ENCODE measurements at regions not wholly inside any gene's neighbourhood (a gene's known extent, or its start where the extent isn't known, plus 50 kb on each side); places are given as distances from the start of the nearest gene placed in this dataset.

DNA sequence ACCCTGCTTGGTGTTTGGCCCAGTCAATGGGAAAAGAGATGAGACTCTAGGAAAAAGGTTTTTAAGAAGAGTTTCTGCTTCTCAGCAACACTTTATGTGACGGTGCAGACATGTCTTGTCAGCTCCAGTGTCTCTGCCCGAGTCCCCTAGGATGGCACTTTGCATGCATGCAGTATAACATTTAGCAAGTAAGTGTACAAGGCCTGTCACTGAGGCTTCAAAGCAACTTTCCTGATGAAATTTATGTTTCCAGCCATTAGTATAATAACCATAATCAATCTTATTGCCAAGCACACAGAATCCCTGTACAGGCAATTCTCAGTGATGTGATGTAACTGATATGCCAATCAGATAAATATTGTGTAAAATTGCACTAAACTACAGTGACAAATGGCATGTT is 248.1 kb upstream of the PLET1 start:
- peaks cover 29% of the 10 kb centered on the region for H3K27me3 Mint-ChIP-seq (ENCODE audit: low read depth)
- no peak for DNase-seq (ENCODE audit: low spot score in 2 of 2, unreplicated experiment in 2 of 2)
- no peaks in the 10 kb centered on the region for H3K36me3 Mint-ChIP-seq
- H3K4me3 Mint-ChIP-seq, result no peak overlapping the region
- no peak overlapping the region for H3K27ac Mint-ChIP-seq
- peaks cover 24% of the 10 kb centered on the region for H3K4me1 Mint-ChIP-seq
- TF ChIP-seq, protein P1, sequence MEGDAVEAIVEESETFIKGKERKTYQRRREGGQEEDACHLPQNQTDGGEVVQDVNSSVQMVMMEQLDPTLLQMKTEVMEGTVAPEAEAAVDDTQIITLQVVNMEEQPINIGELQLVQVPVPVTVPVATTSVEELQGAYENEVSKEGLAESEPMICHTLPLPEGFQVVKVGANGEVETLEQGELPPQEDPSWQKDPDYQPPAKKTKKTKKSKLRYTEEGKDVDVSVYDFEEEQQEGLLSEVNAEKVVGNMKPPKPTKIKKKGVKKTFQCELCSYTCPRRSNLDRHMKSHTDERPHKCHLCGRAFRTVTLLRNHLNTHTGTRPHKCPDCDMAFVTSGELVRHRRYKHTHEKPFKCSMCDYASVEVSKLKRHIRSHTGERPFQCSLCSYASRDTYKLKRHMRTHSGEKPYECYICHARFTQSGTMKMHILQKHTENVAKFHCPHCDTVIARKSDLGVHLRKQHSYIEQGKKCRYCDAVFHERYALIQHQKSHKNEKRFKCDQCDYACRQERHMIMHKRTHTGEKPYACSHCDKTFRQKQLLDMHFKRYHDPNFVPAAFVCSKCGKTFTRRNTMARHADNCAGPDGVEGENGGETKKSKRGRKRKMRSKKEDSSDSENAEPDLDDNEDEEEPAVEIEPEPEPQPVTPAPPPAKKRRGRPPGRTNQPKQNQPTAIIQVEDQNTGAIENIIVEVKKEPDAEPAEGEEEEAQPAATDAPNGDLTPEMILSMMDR (IDR thresholded peaks at IDR 0.05; ENCODE audit: unreplicated experiment), result no peak
- no peaks in the 10 kb centered on the region for H3K9me3 Mint-ChIP-seq

DNA sequence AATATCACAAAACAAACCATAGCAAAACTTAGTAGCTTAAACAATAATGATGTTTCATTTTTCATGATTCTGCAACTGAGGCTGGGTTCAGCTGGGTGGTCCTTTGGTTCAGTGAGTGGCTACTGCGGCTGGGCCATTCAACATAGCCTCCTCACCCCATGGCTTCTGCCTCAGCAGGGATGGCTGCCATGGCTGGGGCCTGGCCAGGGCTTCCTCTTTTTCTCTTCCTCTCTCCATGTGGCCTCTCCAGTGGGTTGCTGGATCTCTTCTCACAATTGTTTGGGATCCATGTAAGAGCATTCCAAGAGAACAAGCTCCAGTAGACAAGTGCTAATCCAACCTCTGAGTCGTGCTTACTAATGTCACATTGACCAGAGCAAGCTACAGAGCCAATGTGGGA is 248.6 kb upstream of the PLET1 start:
- no peak for DNase-seq (ENCODE audit: low spot score in 2 of 2, unreplicated experiment in 2 of 2)
- no peaks in the 10 kb centered on the region for H3K36me3 Mint-ChIP-seq
- H3K27ac Mint-ChIP-seq, result no peak overlapping the region
- no peak overlapping the region for H3K4me3 Mint-ChIP-seq
- H3K9me3 Mint-ChIP-seq, result no peaks in the 10 kb centered on the region
- peaks cover 30% of the 10 kb centered on the region for H3K27me3 Mint-ChIP-seq (ENCODE audit: low read depth)
- peaks cover 25% of the 10 kb centered on the region for H3K4me1 Mint-ChIP-seq
- TF ChIP-seq, protein P1 (IDR thresholded peaks at IDR 0.05; ENCODE audit: unreplicated experiment), result no peak

DNA sequence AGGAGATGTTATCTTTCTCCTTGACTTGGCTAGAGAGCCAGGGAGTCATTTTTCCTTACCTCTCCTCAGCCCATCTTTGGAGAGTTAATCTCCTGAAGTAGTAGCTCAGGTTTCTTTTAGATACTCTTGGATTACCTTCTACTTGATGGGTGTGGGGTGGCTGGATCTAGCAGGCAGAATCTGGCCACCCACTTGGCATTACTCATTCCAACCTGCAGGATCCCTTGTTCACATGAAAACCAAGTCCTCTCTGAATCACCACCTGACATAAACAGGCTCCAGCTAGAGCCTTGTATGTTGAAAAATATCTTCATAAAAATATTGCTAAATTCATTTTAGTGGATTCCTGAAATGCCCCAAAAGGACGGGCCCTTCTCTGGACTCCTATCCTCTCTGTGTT is 250.6 kb upstream of the PLET1 start:
- no peaks in the 10 kb centered on the region for H3K36me3 Mint-ChIP-seq
- DNase-seq (ENCODE audit: low spot score in 2 of 2, unreplicated experiment in 2 of 2), result no peak
- no peak overlapping the region for H3K27ac Mint-ChIP-seq
- peaks cover 28% of the 10 kb centered on the region for H3K4me1 Mint-ChIP-seq
- H3K9me3 Mint-ChIP-seq, result no peaks in the 10 kb centered on the region
- no peak overlapping the region for H3K4me3 Mint-ChIP-seq
- peaks cover 30% of the 10 kb centered on the region for H3K27me3 Mint-ChIP-seq (ENCODE audit: low read depth)
- TF ChIP-seq, protein P1 (IDR thresholded peaks at IDR 0.05; ENCODE audit: unreplicated experiment), result no peak

DNA sequence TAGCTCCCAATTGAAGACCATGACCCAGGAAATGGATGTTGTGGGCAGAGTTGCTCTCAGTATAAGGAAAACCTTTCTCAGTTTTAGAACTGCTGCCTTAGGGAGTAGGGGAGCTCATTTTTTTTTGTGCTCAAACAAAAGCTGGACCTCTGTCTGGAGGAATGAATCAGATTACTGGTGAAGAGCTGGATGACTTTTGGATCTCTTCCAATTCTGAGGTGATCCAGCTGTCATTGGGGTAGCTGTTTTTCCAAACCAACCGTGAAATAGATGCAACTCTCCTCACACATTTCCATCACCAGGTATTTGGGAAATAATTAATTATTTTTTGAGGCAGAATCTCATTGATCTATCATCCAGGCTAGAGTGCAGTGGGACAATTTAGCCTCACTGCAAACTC is 251.3 kb upstream of the PLET1 start:
- Mint-ChIP-seq H3K36me3 (no peaks in the 10 kb centered on the region), H3K4me3 (no peak overlapping the region), H3K27me3 (ENCODE audit: low read depth) (peaks cover 30% of the 10 kb centered on the region), H3K4me1 (peaks cover 28% of the 10 kb centered on the region), H3K27ac (no peak overlapping the region), H3K9me3 (no peaks in the 10 kb centered on the region)
- TF ChIP-seq, protein P1 (IDR thresholded peaks at IDR 0.05; ENCODE audit: unreplicated experiment), result no peak
- no peak for DNase-seq (ENCODE audit: low spot score in 2 of 2, unreplicated experiment in 2 of 2)

GRCh38 chr11:112513417-112513816 is 252.8 kb upstream of the PLET1 start:
- H3K36me3 Mint-ChIP-seq, result no peaks in the 10 kb centered on the region
- TF ChIP-seq, protein P1 (IDR thresholded peaks at IDR 0.05; ENCODE audit: unreplicated experiment), result no peak
- H3K9me3 Mint-ChIP-seq, result no peaks in the 10 kb centered on the region
- no peak for DNase-seq (ENCODE audit: low spot score in 2 of 2, unreplicated experiment in 2 of 2)
- H3K27me3 Mint-ChIP-seq (ENCODE audit: low read depth), result peaks cover 30% of the 10 kb centered on the region
- H3K27ac Mint-ChIP-seq, result no peak overlapping the region
- peaks cover 13% of the 10 kb centered on the region for H3K4me1 Mint-ChIP-seq
- no peak overlapping the region for H3K4me3 Mint-ChIP-seq

Data from mesothelial cell of epicardium (in vitro differentiated cells).